Activated T-cell treated with anti-CD3 and anti-CD28 coated beads, Interleukin-2, amount 50 U/mL, for 24 hours (primary cell): ENCODE measurements at regions not wholly inside any gene's neighbourhood (a gene's known extent, or its start where the extent isn't known, plus 50 kb on each side); places are given as distances from the start of the nearest gene placed in this dataset.
A peak's percentile ranks its signal among the peaks of the same experiment; 100 is the strongest.

Source experiments
- DNase-seq: peaks from one replicate; pipeline ENCODE4 v3.0.0-alpha.2; 2020
- H3K27ac Mint-ChIP-seq: 2 replicates; pipeline ENCODE4 v1.8.0; 2020; ENCODE audit warnings: mild to moderate bottlenecking, mixed read lengths
- H3K27me3 Mint-ChIP-seq: 2 replicates; pipeline ENCODE4 v1.8.0; 2020; ENCODE audit warnings: mixed read lengths
- H3K36me3 Mint-ChIP-seq: 2 replicates; pipeline ENCODE4 v1.8.0; 2020; ENCODE audit warnings: low read depth, mixed read lengths
- H3K4me1 Mint-ChIP-seq: 2 replicates; pipeline ENCODE4 v1.8.0; 2020; ENCODE audit warnings: low read depth, mixed read lengths
- H3K4me3 Mint-ChIP-seq: 2 replicates; pipeline ENCODE4 v1.8.0; 2020; ENCODE audit warnings: mild to moderate bottlenecking, moderate library complexity, mixed read lengths
- H3K9me3 Mint-ChIP-seq: 2 replicates; pipeline ENCODE4 v1.8.0; 2020; ENCODE audit warnings: mixed read lengths

DNA sequence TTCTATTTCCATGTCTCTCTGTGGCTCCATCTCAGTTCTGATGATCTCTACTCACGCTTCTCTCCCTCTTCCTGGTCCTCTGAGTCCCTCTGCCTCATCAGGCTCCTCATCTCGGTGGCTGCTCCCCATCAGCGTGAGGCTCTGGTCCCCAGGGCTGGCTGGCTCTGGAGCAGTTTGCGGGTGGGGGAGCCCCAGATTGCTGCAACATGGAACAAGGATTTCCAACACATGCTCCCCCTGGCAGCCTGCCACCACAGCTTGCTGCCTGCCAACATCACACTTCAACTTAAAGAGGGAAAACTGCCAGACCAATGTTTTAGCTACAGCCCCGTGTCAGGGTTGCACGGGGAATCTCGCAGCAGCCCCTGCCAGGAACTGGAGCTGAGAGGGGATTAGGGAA, 77.2 kb upstream of the NEK6 start:
- H3K4me3 Mint-ChIP-seq: no peak overlapping the region
- no peaks in the 10 kb centered on the region for H3K9me3 Mint-ChIP-seq
- H3K27ac Mint-ChIP-seq: no peak overlapping the region
- no peak for DNase-seq
- peaks cover 17% of the 10 kb centered on the region for H3K27me3 Mint-ChIP-seq
- no peaks in the 10 kb centered on the region for H3K4me1 Mint-ChIP-seq
- H3K36me3 Mint-ChIP-seq: no peaks in the 10 kb centered on the region

DNA sequence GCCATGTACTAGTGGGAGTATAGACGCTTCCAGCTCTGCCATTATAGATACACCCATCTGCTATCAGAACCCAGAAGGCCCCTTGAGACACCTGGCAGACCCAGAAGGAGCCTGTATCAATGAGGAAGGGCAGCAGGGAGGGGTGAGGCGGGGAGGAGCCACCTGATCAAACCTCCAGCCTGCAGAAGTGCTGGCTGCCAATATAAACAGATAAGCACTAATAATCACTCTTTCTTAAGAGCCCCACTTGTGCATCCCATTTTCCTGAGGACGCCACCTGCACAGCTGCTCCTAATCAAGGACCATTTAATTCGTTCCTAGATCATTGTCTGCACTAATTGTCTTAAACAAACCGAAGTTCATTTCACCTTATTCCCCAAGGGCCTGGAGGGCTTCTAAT, 75.0 kb upstream of the NEK6 start:
- DNase-seq: no peak
- Mint-ChIP-seq H3K27ac (no peak overlapping the region), H3K4me1 (no peaks in the 10 kb centered on the region), H3K36me3 (no peaks in the 10 kb centered on the region), H3K9me3 (no peaks in the 10 kb centered on the region), H3K27me3 (peaks cover 24% of the 10 kb centered on the region), H3K4me3 (no peak overlapping the region)

DNA sequence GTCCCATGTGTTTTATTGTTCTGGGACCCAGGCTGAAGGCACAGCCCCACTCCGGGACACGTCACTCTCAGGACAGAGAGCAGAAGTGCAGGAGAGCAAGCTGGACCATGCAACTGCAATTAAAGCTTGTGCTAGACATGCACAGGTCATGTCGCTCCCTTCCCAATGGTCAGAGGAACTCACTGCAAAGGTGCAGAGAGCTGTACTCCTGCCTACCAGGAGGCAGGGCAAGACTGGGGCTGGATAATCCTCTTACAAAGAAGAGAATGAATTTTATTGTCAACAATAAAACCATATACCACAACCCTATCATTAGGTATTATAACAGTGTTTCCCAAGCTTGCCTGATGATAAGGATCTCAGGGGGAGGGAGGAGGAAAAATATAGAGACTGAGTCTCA, 74.0 kb upstream of the NEK6 start:
- no peak overlapping the region for H3K4me3 Mint-ChIP-seq
- H3K27ac Mint-ChIP-seq: no peak overlapping the region
- no peaks in the 10 kb centered on the region for H3K36me3 Mint-ChIP-seq
- no peak for DNase-seq
- peaks cover 24% of the 10 kb centered on the region for H3K27me3 Mint-ChIP-seq
- H3K4me1 Mint-ChIP-seq: no peaks in the 10 kb centered on the region
- no peaks in the 10 kb centered on the region for H3K9me3 Mint-ChIP-seq

GRCh38 chr9:124185413-124185812, 72.3 kb upstream of the NEK6 start:
- H3K27ac Mint-ChIP-seq: no peak overlapping the region
- no peaks in the 10 kb centered on the region for H3K9me3 Mint-ChIP-seq
- no peaks in the 10 kb centered on the region for H3K36me3 Mint-ChIP-seq
- peaks cover 22% of the 10 kb centered on the region for H3K27me3 Mint-ChIP-seq
- H3K4me3 Mint-ChIP-seq: no peak overlapping the region
- no peak for DNase-seq
- H3K4me1 Mint-ChIP-seq: no peaks in the 10 kb centered on the region

DNA sequence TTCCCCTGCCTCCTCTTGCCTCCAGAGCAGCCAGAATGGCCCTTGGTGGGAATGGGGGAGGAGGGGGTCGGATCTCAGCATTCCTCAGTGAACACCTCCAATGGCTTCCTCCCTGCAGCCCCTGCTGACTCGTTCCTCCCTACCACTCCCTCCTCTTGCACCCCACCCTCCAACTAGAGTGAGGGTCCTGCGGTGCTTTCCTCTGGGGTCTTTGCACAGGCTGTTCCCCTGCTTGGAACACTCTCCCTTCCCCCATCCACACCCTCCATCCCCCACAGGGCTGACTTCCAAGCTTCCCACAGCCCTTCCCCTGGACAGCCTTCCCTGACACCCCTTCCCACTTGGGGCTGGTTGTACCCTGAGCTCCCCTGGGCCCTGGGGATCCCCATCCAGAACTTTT, 70.4 kb upstream of the NEK6 start:
- H3K27me3 Mint-ChIP-seq: peaks cover 12% of the 10 kb centered on the region

DNA sequence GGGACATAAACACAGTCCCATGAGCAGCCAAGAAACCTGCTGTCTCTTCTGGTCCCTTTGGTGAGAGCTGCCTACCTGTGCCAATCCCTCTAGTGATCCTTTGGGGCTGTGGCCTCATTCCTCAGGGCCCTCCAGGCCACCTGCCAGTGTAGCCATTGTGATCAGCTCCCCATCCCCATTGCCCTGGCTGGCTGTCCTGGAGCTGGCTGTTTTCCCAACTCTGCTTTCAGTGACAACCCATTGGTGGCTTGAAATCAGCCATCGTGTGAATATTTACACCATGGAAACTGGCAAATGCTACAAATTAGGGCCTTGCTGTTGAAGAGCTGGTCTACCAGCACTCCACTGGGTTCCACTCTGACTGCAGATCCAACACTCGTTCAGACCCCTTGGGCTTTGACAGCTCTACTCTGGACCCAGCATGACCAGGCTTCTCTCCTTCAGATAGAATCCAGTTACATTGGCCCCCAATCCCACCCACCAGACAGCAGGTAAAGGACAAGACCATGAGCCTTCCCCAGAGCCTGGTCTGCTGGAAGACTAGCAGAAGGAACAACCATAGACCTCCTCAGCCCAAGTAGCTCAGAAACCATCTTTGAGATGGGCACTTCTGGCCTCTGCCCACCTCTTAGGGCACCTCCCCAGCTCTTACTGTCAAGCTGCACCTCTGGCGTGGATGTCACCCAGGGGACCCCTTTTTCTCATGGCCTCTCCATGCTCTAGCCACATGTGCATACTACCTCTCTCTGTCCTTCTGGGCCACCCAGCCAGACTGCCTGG, 69.2 kb upstream of the NEK6 start:
- Mint-ChIP-seq H3K27ac (no peak overlapping the region), H3K36me3 (no peaks in the 10 kb centered on the region), H3K4me1 (peaks cover 2% of the 10 kb centered on the region), H3K9me3 (no peaks in the 10 kb centered on the region), H3K4me3 (no peak overlapping the region), H3K27me3 (peaks cover 6% of the 10 kb centered on the region)
- no peak for DNase-seq

More for the DNA sequence above, 70.4 kb upstream of the NEK6 start:
- Mint-ChIP-seq H3K27ac (no peak overlapping the region), H3K36me3 (no peaks in the 10 kb centered on the region), H3K9me3 (no peaks in the 10 kb centered on the region), H3K4me1 (peaks cover 2% of the 10 kb centered on the region), H3K4me3 (no peak overlapping the region)
- no peak for DNase-seq

GRCh38 chr9:124190761-124191160, 67.0 kb upstream of the NEK6 start:
- no peak for DNase-seq
- Mint-ChIP-seq H3K9me3 (peaks cover 10% of the 10 kb centered on the region), H3K27ac (no peak overlapping the region), H3K36me3 (no peaks in the 10 kb centered on the region), H3K4me3 (no peak overlapping the region), H3K27me3 (peaks cover 6% of the 10 kb centered on the region), H3K4me1 (peaks cover 2% of the 10 kb centered on the region)

- H3K9me3 Mint-ChIP-seq: peaks cover 18% of the 10 kb centered on the region
- H3K27ac Mint-ChIP-seq: no peak overlapping the region
- no peaks in the 10 kb centered on the region for H3K36me3 Mint-ChIP-seq
- no peak for DNase-seq
- no peak overlapping the region for H3K4me3 Mint-ChIP-seq
- peaks cover 3% of the 10 kb centered on the region for H3K4me1 Mint-ChIP-seq
- peaks cover 6% of the 10 kb centered on the region for H3K27me3 Mint-ChIP-seq
Observed at GRCh38 chr9:124191691-124192395, 65.9 kb upstream of the NEK6 start.

DNA sequence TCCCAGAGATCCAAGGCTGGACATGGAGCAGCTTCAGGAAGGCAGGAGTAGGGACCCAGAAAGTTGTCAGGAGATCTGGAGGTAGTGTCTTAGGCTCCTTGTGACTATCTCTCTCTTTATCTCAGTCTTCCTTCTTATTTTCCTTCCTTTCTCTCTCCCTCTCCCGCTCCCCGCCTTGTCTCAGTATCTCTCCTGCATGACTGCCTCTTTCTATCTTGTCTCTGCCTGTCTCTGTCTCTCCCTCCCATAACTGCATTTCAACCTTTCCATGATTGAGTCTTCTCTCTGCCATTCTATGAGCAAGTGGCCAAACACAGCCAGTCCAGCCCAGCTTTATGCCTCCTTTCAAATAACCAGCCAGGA, 61.0 kb upstream of the NEK6 start:
- Mint-ChIP-seq H3K9me3 (peaks cover 26% of the 10 kb centered on the region), H3K27me3 (no peaks in the 10 kb centered on the region), H3K27ac (no peak overlapping the region), H3K4me3 (no peak overlapping the region), H3K36me3 (no peaks in the 10 kb centered on the region), H3K4me1 (peaks cover 32% of the 10 kb centered on the region)
- DNase-seq: no peak

DNA sequence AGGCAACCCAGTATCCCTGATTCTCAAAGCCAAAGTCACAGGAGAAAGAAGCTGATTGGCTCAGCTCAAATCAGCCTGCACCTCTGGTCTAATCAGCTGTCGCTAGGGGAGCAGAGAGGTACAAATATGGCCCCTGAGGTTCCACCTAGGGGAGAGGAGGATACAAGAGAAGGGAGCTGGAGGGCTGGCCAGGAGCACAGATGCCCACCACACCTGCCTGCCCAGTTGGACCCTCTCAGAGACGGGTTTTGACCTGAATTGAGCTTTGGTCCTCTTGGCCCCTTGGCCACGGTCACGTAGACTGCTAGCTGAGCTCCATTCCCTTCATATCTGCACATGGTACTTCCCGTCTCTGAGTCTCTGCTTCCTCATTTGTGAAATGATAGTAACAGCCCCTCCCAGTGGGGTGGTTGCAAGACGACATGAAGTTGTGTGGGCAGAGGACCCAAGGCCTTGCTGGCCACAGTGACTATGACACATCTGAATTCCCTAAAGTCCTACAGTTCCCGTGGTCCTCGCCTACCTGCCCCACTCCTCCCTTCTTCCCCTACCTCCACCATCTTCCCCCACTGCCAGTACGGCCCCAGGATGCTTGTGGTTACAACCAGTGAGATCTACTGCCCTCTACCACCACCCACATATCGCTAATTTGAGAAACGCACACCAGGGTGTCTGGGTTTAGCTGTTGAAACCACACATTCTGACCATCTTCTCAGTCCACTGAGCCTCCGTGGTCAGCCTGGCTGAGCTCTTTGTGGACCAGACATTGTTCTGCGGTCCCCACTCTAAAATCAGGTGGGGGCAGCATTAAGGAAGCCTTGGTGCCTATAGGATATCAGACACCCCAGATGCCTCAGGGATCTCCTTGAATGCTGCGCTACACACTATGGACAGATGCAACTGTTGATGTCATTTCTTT, 60.3 kb upstream of the NEK6 start:
- no peak for DNase-seq

GRCh38 chr9:124198331-124198730, 59.4 kb upstream of the NEK6 start:
- no peak for DNase-seq
- no peak overlapping the region for H3K4me3 Mint-ChIP-seq
- H3K4me1 Mint-ChIP-seq: peaks cover 45% of the 10 kb centered on the region
- no peaks in the 10 kb centered on the region for H3K27me3 Mint-ChIP-seq
- no peak overlapping the region for H3K27ac Mint-ChIP-seq
- peaks cover 26% of the 10 kb centered on the region for H3K9me3 Mint-ChIP-seq
- H3K36me3 Mint-ChIP-seq: no peaks in the 10 kb centered on the region

More for the DNA sequence above, 60.3 kb upstream of the NEK6 start:
- Mint-ChIP-seq H3K27me3 (no peaks in the 10 kb centered on the region), H3K4me3 (no peak overlapping the region), H3K36me3 (no peaks in the 10 kb centered on the region), H3K4me1 (peaks cover 36% of the 10 kb centered on the region), H3K9me3 (peaks cover 26% of the 10 kb centered on the region), H3K27ac (peak overlapping the region; percentile 18)

GRCh38 chr9:124198948-124199347, 58.8 kb upstream of the NEK6 start:
- Mint-ChIP-seq H3K27me3 (no peaks in the 10 kb centered on the region), H3K36me3 (no peaks in the 10 kb centered on the region), H3K27ac (no peak overlapping the region), H3K4me3 (no peak overlapping the region), H3K4me1 (peaks cover 51% of the 10 kb centered on the region), H3K9me3 (peaks cover 26% of the 10 kb centered on the region)
- peak; percentile 19 for DNase-seq

GRCh38 chr9:124199474-124199873, 58.3 kb upstream of the NEK6 start:
- Mint-ChIP-seq H3K27ac (no peak overlapping the region), H3K4me3 (no peak overlapping the region), H3K4me1 (peaks cover 54% of the 10 kb centered on the region), H3K27me3 (no peaks in the 10 kb centered on the region), H3K36me3 (no peaks in the 10 kb centered on the region), H3K9me3 (peaks cover 26% of the 10 kb centered on the region)
- no peak for DNase-seq

DNA sequence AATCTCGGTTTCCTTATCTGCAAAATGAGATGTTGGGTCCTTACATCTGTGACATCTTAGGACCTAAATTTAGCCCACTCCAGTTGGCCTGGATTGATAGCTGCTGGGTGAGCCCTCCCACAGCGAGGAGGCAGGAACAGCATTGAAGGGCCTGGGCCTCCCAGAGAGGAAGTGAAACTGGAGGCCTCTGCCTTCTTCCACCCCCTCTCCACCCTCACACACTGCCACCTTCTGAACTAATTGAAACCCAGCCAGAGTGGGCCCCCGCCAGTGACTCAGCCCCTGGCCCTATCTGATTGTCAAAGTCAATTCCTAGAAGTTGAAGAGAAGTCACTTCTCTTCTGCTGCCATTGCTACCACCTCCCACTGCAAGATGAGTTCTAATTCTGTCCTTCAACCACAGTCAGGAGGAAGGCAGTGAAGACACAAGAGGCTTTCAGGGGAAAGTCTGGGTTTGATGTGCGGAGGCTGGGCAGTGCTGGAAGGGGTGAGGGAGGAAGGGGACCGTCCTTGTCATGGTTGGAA, 55.2 kb upstream of the NEK6 start:
- Mint-ChIP-seq H3K27ac (peak overlapping the region; percentile 97), H3K4me1 (peaks cover 69% of the 10 kb centered on the region), H3K27me3 (no peaks in the 10 kb centered on the region), H3K4me3 (peak overlapping the region; percentile 64), H3K36me3 (no peaks in the 10 kb centered on the region), H3K9me3 (peaks cover 3% of the 10 kb centered on the region)
- DNase-seq: peak; percentile 87
